Spleen (tissue), 7 donors: ENCODE measurements at regions not wholly inside any gene's neighbourhood (a gene's known extent, or its start where the extent isn't known, plus 50 kb on each side); places are given as distances from the start of the nearest gene placed in this dataset.

Experiments
- CTCF ChIP-seq, 11 experiments: fragments of 200-600 bp in 7 of 11; fragments of 450-650 bp in 4 of 11; sonication (generic) in 4 of 11; IDR thresholded peaks in 8 of 11; conservative IDR thresholded peaks in 3 of 11; 1 replicate in 7 of 11; 2 replicates in 4 of 11; pipeline versions ENCODE4 v1.4.0 to v1.8.0; 2016 to 2021; ENCODE audit warnings: antibody characterized with exemption in 11 of 11, inconsistent platforms in 4 of 11, mild to moderate bottlenecking in 1 of 11
- POLR2A ChIP-seq, 3 donors: fragments of 450-650 bp; IDR thresholded peaks; one replicate each; pipeline ENCODE4 v1.5.1; 2017; ENCODE audit warnings: antibody characterized with exemption in 3 of 3, mild to moderate bottlenecking in 1 of 3
- donor health status: DM: no; HTN: no; CAD: no; lungs with moderate emphysema.
- donor health status: DM: no; HTN: no; CAD: no.
- donor health status: DM: no; HTN: no; CAD: no.

GRCh38 chrX:138886769-138887168, 175.3 kb upstream of the FGF13 start:
- TF ChIP-seq CTCF (IDR thresholded peaks at IDR 0.05 in 8 of 11, conservative IDR thresholded peaks at IDR 0.05 in 3 of 11): no peak
- TF ChIP-seq POLR2A (IDR thresholded peaks at IDR 0.05): no peak
